HS-5 (cell line): ENCODE measurements at regions not wholly inside any gene's neighbourhood (a gene's known extent, or its start where the extent isn't known, plus 50 kb on each side); places are given as distances from the start of the nearest gene placed in this dataset.

Experiments
- DNase-seq: peaks from one replicate; pipeline ENCODE4 v3.0.0-alpha.2; 2012; ENCODE audit warnings: low read depth

DNA sequence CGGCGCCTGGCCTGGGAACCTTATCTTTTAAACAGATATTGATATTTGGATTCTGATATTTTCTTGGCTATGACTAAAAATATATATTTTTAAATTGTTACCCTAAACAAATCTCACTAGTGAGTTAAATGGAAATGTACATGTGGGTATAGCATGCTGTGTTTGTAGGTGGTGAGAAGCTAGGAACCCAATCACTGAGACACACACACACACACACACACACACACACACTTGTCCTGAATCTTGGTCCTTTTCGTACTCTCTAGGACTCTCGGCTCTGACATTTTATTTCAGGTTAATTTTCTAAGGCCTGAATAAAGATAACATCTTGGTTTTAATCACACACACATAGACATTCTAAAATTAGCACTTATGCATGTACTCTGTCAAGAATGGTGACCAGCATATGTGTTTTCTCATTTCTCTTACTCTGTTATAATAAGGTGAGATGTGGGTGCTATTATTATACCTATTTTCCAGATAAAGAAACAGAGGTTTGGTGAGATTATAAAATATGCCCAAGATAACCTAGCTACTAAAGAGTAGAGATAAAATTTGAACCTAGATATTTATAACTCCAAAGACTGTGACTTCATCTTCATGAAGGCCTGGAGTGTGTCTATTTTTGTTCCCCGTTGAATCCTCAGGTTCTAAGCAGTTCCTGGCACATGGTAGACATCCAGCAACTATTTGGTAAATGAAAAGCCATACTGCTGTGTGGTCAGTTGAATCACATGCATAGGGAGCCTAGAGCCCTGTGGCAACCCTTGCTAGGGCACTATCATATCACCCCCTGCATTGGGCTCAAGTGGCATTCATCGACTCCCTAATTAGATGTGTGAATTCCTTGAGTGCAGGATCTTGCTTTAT is 85.0 kb upstream of the RAB3GAP2 start:
- DNase-seq: no peak

DNA sequence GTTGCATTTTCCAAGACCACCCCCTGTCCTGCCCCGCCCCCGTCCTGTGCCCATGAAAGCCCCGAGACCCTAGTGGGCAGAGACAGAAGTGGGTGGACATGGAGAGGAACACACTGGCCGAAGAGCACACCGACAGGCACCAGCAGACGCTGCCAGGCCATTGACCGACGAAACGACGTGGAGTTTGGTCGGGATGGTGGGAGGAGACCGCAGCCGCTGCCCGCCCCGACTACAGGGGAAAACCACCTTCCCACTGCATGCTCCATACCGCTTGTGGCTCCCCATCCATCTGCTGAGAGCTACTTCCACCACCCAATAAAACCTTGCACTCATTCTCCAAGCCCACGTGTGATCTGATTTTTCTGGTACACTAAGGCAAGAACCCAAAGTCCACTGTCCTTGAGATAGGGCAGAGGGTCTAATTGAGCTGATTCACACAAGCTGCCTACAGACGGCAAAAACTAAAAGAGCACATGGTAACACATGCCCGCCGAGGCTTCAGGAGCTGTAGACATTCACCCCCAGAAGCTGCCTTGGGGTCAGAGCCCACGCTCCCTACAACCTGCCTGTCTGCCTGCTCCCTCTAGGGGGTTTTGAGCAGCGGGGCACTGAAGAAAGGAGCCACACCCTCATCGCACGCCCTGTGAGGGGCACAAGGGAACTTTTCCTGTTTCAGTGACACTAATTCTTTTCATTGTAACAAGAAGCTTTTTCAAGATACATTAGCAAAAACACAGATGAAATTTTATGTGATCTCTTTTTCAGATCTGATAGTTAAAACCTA is 81.2 kb upstream of the RAB3GAP2 start:
- DNase-seq: no peak

- no peak for DNase-seq
Measured at GRCh38 chr1:220348211-220348610, 76.0 kb upstream of the RAB3GAP2 start.

GRCh38 chr1:220347654-220348175 is 75.5 kb upstream of the RAB3GAP2 start:
- no peak for DNase-seq

GRCh38 chr1:220344745-220345144 is 72.5 kb upstream of the RAB3GAP2 start:
- DNase-seq: no peak

- DNase-seq: no peak
Measured at GRCh38 chr1:220342853-220343252, 70.6 kb upstream of the RAB3GAP2 start.

DNA sequence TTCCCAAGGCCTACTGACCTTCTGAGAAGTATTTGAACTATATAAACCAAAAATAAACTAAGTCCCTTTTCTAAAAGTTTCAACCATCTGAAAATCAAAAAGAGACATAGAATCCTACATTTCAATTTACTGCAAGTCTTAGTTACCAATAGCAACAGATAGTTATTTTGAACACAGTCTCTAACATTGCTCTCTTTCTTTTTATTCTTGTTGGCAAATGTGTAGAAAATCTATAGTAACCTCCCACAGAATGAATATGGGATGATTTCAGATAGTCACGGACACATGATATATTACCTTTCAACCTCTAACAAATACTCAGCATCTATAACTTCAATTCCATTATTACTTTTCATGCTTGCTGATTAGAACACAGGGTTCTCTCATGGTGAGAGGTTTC is 68.9 kb upstream of the RAB3GAP2 start:
- no peak for DNase-seq

DNA sequence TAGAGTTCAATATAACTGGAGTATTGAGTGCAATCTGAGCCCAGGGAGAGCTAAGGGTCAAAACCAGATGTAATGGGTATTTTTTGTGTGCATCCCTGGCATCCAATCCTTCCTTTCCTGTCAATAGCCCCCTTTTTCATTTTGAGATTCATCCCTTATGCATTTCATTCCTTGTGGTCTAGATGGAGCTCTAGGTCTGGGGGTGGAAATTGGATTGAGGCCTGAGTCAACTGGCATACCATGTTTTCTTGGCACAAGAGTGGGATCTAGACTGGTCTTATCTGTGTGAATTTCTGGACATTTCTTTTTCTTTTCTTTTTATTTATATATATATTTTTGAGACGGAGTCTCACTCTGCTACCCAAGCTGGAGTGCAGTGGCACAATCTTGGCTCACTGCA is 67.3 kb upstream of the RAB3GAP2 start:
- no peak for DNase-seq

GRCh38 chr1:220338759-220339158 is 66.5 kb upstream of the RAB3GAP2 start:
- DNase-seq: no peak

GRCh38 chr1:220336391-220337031 is 64.3 kb upstream of the RAB3GAP2 start:
- DNase-seq: no peak

DNA sequence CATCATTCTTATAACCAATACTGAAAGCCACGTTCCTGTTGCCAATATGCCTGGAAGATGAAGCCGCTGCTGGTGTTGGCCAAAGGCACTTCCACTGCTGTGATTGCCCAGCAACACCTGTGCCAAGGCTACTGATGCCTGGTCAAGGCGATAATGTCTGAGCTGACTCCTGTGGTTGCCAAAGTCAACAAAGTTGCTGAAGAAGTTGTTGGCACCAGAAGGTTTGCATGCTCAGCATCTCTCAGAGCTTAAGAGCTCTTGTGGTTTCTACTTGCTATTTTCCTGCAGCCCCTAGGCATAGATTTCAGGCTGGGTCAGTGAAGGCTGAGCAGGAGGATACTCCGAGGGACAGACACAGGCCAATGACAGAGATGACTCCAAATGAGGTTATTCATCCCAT is 63.4 kb upstream of the RAB3GAP2 start:
- no peak for DNase-seq

- no peak for DNase-seq
Measured at GRCh38 chr1:220331318-220331717, 59.1 kb upstream of the RAB3GAP2 start.

GRCh38 chr1:220330265-220330664 is 58.0 kb upstream of the RAB3GAP2 start:
- no peak for DNase-seq

GRCh38 chr1:220327106-220327505 is 54.9 kb upstream of the RAB3GAP2 start:
- no peak for DNase-seq

DNA sequence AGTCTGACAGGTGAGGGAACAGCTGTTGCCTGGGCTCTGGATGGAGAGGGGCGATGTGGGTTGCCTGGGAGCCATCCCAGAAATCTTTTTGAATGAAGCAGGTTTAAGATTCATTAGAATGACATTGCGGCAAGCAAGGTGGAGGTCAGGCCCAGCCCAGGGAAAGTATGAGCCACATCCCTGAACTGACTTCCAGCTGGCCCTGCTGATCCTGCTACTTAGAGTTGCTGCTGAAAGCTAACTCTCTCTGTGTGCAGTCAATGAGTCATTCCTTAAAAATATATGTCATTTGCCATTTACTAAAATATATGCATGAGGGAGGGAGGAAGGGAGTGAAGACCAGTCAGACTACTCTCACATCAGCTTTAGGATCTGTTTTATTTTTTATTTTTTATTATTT is 54.3 kb upstream of the RAB3GAP2 start:
- DNase-seq: peak; percentile 44

DNA sequence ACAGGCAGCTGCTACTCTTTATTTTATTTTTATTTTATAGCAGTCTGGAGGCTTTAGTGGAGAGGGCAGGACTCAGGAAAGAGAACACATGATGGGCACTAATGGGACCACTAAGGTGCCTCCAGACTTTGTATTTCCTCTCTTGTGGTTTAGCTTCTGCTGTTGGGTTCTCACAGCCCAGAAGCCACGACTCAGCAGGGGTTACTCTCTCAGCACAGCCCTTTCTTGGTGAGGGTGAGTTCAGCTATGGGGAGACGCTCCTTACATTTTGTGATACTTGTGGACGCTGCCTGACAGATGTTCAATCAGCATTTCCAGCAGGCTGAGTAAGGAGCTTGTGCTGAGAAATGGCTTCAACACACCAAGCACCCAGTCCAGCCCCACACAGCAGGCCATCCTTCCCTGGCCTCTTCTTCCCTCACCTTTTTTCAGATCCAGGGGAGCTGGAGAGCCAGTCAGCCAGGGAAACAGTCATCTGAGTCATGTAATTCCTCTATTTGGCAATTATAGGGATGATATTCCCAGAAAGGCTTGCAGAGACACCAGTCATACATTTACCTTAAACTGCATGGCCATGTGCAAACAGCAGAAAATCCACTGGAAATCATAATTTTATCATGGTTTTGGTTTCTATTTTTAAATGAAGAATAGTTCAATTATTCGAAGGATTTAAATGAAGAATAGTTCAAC is 53.2 kb upstream of the RAB3GAP2 start:
- no peak for DNase-seq

GRCh38 chr1:220323717-220324116 is 51.5 kb upstream of the RAB3GAP2 start:
- DNase-seq: no peak

DNA sequence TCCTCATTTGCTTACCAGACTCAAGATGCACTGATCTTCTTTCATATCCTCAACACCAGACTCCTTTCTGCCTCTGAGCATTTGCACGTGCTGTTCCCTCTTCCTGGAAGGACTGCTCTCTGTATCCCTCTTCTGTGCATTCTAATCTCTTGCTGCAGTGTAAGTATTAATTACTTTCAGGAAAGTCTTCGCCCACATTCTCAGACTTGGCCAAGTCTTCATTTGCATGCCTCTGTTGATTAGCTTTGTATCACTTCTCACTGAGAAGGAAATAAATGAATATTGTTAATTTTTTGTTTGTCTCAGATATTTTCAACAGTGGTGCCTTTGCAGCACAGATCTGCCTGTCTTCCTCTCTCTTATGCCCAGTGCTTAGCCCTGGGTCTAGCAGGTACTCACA is 50.3 kb upstream of the RAB3GAP2 start:
- DNase-seq: no peak
